ENCODE measurements at regions not wholly inside any gene's neighbourhood (a gene's known extent, or its start where the extent isn't known, plus 50 kb on each side); places are given as distances from the start of the nearest gene placed in this dataset.

DNA sequence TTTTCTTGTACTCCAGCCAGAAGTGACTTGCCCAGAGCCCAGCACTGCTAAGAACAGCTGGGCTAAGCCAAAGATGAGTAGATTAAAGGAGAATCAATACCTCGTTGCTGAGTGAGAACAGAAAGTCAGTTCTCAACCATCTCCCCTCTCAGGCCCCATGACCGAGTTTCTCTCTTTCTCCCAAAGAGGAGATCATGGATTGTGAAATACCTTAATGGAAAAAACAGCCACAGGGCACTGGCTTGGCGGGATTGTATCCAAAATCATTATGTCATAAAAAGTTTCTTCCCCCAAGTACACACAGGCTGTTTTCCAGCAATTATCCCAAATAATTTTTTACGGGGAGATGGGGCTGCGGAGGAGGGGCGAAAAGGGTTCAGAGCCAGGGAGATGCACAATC, 111.8 kb upstream of the TMEM45B start:
- H3K4me3 ChIP-seq: no peak overlapping the region
- peaks cover 3% of the 10 kb centered on the region for H3K27me3 ChIP-seq (ENCODE audit: low read depth)
- DNase-seq (no peak), ATAC-seq (peak in 1 of 2 donors; percentile 32)
- intact Hi-C loops (cut with DNase I): no loop called here
- H3K27ac ChIP-seq: no peak overlapping the region
- TF ChIP-seq, protein P1, sequence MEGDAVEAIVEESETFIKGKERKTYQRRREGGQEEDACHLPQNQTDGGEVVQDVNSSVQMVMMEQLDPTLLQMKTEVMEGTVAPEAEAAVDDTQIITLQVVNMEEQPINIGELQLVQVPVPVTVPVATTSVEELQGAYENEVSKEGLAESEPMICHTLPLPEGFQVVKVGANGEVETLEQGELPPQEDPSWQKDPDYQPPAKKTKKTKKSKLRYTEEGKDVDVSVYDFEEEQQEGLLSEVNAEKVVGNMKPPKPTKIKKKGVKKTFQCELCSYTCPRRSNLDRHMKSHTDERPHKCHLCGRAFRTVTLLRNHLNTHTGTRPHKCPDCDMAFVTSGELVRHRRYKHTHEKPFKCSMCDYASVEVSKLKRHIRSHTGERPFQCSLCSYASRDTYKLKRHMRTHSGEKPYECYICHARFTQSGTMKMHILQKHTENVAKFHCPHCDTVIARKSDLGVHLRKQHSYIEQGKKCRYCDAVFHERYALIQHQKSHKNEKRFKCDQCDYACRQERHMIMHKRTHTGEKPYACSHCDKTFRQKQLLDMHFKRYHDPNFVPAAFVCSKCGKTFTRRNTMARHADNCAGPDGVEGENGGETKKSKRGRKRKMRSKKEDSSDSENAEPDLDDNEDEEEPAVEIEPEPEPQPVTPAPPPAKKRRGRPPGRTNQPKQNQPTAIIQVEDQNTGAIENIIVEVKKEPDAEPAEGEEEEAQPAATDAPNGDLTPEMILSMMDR (IDR thresholded peaks at IDR 0.05): no peak
- no peaks in the 10 kb centered on the region for H3K9me3 ChIP-seq
- H3K36me3 ChIP-seq: no peaks in the 10 kb centered on the region
- no peaks in the 10 kb centered on the region for H3K4me1 ChIP-seq

DNA sequence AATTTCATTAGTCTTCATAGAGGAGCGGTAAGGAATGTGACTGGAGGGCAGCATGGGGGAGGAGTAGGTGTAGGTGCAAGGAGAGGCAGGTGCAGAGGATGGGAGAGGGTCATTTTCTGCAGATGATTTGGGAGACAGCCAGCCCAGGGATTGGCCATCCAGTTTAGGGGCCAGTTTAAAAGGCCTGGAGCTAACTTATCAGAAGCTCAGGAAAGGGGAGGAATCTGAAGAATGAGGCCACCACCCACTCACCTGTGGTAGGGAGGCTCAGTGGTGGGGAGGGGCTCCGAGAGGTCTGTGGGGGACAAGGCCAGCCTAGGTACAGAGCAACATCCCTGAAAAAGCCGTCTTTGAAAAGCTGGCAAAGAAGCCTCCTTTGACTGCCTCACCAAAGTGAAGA, 110.8 kb upstream of the TMEM45B start:
- Histone ChIP-seq H3K27me3 (ENCODE audit: low read depth) (no peaks in the 10 kb centered on the region), H3K27ac (no peak overlapping the region), H3K4me3 (no peak overlapping the region), H3K4me1 (no peaks in the 10 kb centered on the region), H3K9me3 (no peaks in the 10 kb centered on the region), H3K36me3 (no peaks in the 10 kb centered on the region)
- no peak for ATAC-seq
- no peak for DNase-seq
- TF ChIP-seq, protein P1 (IDR thresholded peaks at IDR 0.05): no peak
- intact Hi-C loops (cut with DNase I): no loop called here

- Histone ChIP-seq H3K4me3 (no peak overlapping the region), H3K36me3 (no peaks in the 10 kb centered on the region), H3K4me1 (no peaks in the 10 kb centered on the region), H3K9me3 (no peaks in the 10 kb centered on the region), H3K27me3 (ENCODE audit: low read depth) (peaks cover 4% of the 10 kb centered on the region), H3K27ac (no peak overlapping the region)
- intact Hi-C loops (cut with DNase I): no loop called here
- TF ChIP-seq, protein P1 (IDR thresholded peaks at IDR 0.05): no peak
- DNase-seq (no peak), ATAC-seq (no peak)
These were observed 110.3 kb upstream of the TMEM45B start for GRCh38 chr11:129705341-129705740.

GRCh38 chr11:129705933-129706332, 109.7 kb upstream of the TMEM45B start:
- intact Hi-C loops (cut with DNase I): no loop called here
- Histone ChIP-seq H3K27me3 (ENCODE audit: low read depth) (peaks cover 7% of the 10 kb centered on the region), H3K4me1 (no peaks in the 10 kb centered on the region), H3K27ac (no peak overlapping the region), H3K4me3 (no peak overlapping the region), H3K36me3 (no peaks in the 10 kb centered on the region), H3K9me3 (no peaks in the 10 kb centered on the region)
- ATAC-seq: peak; percentile 28 to 39
- DNase-seq: no peak
- TF ChIP-seq, protein P1 (IDR thresholded peaks at IDR 0.05): no peak

DNA sequence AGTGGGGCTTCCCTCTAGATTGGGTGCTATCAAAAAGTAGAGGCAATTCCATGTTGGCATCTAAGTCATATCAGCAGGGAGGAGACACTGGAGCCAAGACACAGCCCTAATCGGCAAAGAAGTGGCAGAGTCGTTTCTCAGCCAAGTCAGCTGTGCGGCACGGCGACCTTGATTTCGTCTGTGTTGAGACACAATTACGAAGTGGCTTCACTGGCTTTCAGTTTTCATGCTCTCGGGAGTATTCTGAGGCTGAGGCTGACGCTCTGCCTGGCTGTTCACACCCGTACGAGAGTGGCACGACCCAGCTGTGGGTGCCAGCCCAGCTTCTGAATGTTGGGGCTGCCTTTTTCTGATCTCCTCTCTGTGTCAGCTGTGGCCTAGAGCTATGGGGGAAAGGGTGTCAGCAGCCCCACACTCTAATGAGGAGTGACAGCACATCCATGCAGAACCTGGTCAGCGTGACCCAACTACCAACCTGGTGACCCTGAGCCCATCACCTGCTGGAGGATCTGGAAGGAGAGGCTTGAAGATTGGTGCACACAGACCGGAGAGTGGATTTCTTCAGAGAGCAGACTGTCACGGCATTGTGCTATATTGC, 105.7 kb upstream of the TMEM45B start:
- H3K9me3 ChIP-seq: no peaks in the 10 kb centered on the region
- no peak overlapping the region for H3K4me3 ChIP-seq
- no peaks in the 10 kb centered on the region for H3K4me1 ChIP-seq
- DNase-seq (no peak), ATAC-seq (no peak)
- H3K36me3 ChIP-seq: no peaks in the 10 kb centered on the region
- TF ChIP-seq, protein P1 (IDR thresholded peaks at IDR 0.05): no peak
- peaks cover 7% of the 10 kb centered on the region for H3K27me3 ChIP-seq (ENCODE audit: low read depth)
- no peak overlapping the region for H3K27ac ChIP-seq
- intact Hi-C loops (cut with DNase I): no loop called here
